NCI-H187 treated with DMSO at 0.1 percent for 48 hours (cell line): ENCODE measurements at regions not wholly inside any gene's neighbourhood (a gene's known extent, or its start where the extent isn't known, plus 50 kb on each side); places are given as distances from the start of the nearest gene placed in this dataset.
"Not testable (repeated sequence)": the region's sequence is repeated elsewhere in the genome, so short reads cannot be mapped to it uniquely, and the experiment has no call there.

ENCODE experiments used
- DNase-seq: peaks from one replicate; lab custom pipeline; 2025; lab: John Stamatoyannopoulos, UW

DNA sequence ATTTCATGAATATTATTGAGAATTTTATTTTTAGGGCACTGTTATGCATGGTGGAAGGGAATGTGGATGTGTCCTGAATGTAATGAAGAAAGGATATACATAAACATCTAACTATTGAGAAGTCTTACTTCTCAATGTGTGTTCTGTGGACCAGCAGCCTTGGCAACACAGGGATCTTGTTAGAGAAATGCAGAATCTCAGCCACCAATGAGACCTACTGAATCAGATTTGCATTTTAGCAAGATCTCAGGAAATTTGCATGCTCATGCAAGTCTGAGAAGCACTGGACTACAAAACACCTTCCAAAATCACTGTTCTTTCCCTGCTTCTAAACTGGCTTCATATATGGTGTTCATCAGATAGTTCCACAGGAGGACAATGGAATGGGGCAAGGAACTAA is 139.7 kb upstream of the WDFY3 start:
- no peak for DNase-seq

DNA sequence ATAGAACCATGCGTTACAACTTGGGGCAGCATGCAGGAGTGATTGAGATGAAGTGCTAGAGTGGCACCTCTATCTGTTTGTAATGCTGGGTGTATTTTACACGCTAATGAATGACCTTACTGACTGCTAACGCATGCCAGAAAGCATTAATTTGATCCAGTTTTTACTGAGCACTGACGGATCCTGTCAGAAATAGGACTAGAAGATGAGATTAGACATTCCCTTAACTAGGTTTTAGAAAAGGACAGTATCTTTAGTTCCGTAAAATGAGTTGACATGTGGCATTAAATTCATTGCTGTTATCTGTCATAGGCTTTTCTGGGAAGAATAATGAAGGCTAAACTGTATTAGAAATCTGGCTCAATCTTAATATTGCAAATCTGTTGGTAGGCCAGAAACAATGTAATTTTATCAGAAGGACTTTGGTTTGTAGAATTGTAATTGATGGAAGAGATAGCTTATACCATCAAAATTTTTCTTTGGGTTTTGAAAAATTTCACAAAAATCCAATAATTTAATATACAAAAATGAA is 140.4 kb upstream of the WDFY3 start:
- no peak for DNase-seq

DNA sequence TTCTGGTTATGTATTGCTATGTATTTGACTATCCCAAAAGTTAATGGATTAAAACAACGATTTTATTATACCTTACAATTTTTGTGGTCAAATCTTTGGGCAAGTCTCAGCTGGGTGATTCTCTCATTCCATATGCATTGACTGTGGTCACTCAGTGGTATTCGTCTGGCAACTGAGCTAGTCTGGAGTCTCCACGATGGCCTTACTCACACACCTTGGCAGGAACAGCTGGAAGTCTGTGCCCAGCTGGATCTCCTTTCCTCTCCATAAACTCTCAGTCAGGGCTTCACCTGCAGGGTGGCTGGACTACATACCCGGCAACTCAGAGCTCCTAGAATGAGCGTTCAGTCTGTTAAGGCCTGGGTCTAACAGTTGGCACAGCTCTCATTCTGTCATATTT is 141.1 kb upstream of the WDFY3 start:
- DNase-seq, result no peak

DNA sequence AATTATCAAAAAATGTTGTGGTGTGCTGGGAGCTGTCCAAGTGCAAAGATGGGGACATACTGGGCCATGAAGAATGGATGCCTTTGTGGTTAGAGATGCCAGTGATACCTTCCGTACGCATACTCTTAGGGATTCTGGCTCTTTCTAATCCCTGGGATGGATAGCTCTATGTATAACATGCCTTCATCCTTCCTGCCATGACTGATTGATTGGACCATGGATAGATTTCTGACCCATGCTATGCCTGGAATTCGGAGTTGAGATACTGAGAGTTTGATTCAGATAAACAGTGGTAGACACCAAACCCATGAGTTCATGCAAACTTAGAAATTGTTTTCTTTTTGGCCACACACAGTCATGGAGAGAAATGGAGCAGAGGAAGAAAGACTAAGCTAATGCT is 147.2 kb upstream of the WDFY3 start:
- DNase-seq, result no peak

DNA sequence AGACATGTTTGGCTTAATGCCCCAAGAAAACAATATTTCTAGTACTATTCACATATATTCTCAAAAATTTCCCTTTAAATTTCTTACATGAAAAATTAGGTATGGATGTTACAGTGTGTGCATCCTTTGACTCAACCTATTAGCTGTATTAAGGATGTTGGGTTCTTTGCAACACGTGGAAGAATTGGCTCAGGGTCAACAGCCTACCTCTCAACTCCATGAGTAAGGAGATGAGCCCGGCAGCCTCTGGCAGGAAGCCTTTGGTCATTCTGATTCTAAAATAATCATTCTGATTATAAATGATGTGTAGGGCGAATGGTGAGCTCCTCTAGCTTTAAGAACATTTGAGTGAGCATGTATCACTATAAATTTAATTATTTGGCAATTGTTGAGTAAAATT is 148.0 kb upstream of the WDFY3 start:
- no peak for DNase-seq

DNA sequence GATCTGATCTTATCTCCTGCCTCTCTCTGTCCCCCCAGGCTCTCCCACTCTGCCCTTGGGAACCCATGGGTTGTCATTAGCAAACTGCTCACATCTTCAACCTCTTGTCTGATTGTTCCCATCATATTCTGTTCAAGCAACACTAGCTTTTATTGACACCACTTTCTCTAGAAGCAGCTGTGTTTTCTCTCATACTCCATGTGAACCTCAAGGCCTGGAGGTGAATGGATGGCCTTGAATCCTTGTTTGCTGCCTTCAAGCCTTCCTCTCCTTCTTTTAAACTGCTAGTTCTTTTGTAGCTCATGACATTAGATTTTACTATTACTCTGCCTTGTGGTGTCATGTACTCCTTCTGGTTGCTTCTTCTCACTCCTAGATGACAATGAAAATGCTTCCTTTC is 149.5 kb upstream of the WDFY3 start:
- no peak for DNase-seq

DNA sequence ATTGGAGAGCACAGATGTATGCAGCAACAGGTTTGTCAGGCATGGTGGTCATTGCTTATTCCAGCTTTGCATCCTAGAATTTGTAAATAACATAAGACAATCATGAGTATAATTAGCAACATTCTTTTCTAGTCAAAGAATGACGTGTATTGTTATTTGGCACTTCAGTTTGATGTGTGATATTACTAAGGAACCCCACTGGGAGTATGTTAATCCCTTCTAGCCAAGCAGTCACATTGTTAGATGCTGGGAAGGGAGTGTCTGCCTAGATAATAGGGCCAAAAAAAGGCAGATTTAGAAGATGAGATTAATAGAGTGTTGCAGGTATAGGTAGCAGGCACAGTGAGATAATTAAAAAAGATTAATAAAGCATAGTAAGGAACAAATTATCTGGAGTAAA is 159.2 kb upstream of the WDFY3 start:
- no peak for DNase-seq

DNA sequence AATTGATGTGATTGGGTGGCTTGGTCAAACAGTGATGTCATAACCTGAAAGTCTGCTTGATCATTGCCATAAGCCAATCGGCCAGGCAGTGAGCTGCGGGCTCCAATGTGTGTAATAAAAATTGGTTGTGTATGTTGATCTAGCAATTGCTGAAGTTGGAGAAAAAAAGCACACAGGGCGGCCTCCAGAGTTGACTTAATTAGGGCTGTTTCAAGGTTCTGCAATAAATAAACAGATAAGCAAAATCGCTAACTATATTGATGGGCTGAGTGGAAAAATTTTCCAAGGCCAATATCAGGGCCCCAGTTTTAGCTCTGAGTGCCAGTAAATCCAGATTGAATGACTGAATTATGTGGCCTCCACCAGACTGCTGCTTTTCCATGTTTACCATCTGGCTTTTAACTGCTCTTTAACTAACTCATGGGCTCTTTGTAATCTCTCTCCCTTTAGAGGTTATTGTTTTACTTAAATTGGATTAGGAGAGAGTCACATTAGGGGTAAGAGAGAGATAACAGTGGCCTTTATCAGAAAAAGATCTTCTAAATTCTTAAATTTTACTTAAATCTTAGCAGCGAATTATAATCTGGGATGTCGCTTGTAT is 160.6 kb upstream of the WDFY3 start:
- DNase-seq, result no peak

DNA sequence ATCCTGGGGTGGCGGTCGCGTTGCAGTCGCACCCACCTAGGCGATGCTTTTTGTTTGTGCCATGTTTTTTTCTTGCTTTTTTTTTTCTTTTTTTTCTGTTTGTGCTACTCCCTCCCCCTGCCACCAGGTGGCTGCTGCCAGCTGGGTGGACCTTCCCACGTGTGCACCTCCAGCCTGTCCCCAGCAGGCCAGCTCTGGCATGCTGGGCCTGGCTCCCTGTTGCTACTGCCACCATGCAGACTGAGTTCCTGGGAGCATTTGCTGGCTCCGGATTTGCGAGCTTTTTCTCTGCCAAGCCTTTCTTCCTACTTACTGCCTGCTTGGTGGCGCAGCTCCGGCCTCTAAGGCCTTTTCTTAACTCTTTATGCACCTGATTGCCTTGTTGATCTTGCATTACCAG is 161.2 kb upstream of the WDFY3 start:
- no peak for DNase-seq

DNA sequence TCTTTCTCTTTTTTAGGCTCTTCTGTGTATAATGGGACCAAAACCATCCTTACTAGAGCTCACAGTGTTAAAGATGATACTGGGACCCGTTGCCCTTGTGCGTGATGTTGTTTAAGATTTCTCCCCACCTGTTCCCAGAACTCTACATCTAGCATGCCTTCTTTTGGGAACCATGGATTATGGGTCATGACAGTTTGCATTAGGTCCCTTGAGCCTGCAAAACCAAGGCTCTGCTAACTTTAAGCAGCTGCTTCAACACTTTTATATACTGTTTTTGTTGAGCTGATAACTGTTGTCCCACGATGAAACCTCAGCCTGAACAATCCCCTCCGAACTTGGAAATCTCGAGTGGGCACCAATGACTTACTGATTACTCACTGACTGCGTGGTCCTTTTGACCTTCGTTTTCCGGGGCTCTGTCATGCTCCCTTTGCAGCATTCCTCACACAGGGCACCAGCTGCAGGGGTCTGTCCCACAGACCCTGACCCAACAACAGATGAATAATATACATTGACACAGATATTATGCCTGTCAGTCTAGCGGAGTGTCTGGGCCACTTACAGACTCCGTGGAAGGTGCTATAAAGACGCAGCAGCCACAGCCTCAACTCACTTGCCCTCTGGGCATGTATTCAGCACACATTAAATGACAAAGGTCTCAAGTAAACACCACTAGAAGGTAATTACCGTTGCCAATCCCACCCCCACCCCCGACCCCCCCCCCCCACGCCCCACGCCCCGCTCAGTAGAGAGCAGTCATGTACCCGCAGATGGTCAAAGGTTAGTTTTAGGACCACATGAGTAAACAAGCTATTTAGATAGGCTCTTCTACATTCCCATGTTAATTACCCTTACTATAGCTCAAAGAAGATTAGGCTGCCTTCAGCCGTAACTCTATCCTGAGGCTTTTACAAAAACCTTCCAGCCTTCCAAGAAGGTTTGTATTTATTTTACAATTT is 162.0 kb upstream of the WDFY3 start:
- DNase-seq, result no peak

DNA sequence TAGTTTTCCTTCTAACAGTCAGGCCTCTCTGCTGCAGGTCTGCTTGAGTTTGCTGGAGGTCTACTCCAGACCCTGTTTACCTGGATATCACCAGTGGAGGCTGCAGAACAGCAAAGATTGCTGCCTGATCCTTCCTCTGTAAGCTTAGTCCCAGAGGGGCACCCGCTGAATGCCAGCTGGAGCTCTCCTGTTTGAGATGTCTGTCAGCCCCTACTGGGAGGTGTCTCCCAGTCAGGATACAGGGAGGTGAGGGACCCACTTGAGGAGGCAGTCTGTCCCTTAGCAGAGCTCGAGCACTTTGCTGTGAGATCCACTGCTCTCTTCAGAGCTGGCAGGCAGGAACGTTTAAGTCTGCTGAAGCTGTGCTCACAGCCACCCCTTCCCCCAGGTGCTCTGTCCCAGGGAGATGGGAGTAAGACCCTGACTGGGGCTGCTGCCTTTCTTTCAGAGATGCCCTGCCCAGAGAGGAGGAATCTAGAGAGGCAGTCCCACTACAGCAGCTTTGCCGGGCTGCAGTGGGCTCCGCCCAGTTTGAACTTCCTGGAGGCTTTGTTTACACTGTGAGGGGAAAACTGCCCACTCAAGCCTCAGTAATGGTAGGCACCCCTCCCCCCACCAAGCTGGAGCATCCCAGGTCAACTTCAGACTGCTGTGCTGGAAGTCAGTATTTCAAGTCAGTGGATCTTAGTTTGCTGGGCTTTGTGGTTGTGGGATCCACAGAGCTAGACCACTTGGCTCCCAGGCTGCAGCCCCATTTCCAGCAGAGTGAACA is 163.1 kb upstream of the WDFY3 start:
- DNase-seq, result not testable (repeated sequence)

DNA sequence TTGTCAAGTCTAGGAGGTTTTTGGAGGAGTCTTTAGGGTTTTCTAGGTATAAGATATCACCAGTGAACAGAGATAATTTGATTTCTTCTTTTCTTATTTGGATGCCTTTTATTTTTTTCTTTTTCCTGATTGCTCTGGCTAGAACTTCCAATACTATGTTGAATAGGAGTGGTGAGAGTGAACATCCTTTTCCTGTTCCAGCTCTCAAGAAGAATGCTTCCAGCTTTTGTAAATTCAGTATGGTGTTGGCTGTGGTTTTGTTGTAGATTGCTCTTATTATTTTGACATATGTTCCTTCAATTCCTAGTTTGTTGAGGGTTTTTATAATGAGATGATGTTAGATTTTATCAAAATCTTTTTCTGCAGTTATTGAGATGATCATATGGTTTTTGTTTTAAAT is 165.6 kb upstream of the WDFY3 start:
- no peak for DNase-seq

DNA sequence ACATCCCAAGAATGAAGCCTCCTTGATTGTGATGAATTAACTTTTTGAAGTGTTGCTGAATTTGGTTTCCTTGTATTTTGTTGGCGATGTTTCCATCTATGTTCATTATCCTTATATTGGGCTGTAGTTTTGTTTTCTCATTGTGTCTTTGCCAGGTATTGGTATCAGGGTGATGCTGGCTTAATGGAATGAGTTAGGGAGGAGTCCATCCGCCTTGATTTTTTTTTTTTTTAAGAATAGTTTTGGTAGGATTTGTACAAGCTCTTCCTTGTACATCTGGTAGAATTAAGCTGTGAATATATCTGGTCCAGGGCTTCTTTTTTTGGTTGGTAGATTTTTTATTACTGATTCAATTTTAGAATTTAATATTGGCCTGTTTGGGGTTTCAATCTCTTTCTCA is 166.1 kb upstream of the WDFY3 start:
- no peak for DNase-seq

DNA sequence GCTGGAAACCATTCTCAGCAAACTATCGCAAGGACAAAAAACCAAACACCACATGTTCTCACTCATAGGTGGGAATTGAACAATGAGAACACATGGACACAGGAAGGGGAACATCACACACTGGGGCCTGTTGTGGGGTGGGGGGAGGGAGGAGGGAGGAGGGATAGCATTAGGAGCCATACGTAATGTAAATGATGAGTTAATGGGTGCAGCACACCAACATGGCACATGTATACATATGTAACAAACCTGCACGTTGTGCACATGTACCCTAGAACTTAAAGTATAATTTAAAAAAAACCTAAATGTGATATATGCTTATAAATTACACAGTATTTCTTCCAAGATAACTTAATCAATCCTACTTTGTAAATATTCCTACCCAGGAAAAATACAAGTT is 173.3 kb upstream of the WDFY3 start:
- not testable (repeated sequence) for DNase-seq

DNA sequence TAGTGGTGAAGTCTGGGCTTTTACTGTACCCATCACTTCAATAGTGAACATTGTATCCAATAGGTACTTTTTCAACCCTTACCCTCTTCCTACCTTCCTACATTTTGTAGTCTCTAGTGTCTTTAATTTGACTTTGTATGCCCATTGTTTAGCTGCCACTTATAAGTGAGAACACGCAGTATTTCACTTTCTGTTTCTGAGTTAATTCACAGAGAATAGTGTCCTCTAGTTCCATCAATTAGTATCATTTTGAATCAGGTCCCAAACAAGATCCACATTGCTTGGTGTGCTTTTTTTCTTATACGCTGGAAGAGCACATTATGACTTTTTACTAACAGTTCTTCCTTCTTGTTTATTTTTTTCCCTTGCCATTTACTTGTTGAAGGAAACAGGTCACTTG is 176.0 kb upstream of the WDFY3 start:
- DNase-seq, result no peak

DNA sequence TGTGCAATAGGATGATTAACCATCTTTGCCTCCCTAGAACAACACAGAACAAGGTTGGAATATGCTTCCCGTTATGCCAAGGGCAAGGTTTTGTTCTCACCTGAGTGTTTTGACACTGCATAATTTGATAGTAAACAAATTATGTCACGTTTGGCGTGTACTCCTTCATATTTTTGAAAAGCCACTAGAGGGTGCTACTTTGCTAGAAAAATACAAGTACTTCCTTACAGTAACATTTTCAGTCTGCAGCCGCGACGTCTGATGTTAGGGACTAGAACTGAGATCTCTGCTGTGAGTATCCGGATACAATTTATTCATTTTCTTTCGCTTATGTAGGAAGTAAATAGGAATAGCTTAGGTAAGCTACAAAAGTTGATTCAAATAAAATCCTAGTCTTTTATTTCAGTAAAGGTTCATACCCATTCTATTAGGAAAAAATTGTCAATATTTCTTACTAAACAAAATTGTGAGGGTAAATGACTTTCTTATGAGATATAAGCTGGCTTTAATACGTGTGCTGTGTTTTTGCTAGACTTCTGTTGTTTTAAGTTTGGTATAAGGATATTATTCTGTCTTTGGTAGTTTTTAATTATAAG is 181.1 kb upstream of the WDFY3 start:
- peak; percentile 60 for DNase-seq

DNA sequence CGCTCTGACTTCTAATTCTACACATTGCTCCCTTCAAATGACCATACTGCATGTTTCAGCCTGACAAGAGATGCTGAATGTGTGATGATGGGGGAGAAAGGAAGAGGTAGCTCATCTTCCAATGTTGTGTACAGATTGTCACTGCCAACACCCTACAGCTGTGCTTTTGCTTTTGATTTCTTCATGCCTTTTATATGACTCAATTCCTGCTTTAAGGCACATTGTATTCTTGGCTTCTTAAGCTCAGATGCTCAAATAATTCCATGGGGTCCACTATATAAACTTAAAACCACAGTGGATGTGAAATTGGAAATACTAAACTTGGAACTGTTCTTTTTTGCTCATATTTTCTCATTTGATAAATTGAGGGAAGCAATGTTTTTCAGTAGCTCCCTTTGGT is 183.2 kb upstream of the WDFY3 start:
- DNase-seq, result no peak

DNA sequence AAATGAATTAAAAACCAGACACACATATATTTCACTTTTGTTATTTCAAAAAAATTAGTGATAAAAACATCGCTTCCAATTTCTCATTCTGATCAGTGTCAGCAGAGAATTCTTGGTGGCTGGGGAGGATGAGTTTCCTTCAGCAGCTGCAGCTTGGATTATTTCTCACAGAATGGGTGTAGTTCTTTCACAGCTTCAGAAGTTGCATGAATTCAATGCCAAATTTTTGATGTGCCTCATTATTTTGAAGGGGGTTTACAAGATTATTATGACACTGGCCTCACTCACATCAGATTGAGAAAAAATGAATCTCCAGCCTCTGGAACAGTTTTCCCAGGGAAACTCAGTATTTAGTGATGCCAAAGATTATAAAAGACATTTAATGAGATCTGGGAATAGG is 184.9 kb upstream of the WDFY3 start:
- DNase-seq, result no peak

DNA sequence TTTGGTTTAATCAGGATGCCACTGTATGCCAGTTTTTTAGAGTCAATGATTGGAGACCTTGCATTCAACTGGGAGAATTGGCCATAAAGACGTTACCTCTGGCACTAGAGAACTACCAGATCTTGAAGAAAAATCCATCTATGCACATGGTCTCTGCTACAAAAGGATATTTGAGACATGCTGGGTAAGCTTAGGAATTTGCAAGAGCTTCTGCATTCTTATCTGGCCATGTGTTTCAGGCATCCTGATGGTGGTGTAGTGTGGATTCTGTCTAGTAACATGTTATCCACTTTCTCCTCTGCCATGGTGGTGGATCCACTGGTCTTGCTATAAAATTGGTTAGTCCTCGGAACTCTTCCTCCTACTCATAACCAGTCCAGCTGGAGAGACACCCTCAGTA is 185.3 kb upstream of the WDFY3 start:
- no peak for DNase-seq

DNA sequence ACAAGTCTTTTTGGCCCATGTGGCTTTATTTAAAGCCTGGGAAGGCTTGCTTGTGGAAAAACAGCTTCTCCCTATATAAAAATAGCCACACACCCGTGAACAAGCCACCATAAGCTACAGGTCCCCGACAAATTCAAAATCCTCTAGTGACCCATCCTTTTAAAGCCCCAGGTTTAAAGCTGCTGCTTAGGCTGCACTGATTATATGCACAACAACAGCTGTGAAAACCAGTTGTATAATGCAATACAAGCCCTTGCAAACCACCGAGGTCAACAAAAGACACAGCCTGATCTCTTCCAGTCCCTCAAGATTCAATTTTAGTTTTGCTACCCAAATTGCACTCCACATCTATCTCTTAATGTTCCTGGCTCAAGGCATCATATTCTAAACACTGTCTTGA is 186.0 kb upstream of the WDFY3 start:
- DNase-seq, result no peak

DNA sequence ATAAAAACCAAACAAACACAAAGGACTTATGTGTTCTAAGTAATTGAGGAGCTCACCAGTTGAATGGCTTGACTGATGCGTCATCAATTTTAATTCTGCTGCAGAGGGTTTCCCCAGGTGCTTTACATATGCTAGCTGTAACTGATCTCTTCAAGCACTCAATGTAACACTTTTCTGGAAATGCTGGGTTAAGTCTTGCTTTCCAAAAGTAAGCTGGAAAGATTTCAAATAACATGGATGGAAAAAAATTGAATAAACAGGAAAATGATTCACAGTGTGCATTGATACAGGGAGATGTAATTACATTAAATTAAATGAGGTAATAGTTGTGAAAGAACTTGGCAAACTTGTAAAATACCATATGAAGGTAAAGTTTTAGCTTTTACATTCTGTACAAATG is 186.7 kb upstream of the WDFY3 start:
- no peak for DNase-seq

DNA sequence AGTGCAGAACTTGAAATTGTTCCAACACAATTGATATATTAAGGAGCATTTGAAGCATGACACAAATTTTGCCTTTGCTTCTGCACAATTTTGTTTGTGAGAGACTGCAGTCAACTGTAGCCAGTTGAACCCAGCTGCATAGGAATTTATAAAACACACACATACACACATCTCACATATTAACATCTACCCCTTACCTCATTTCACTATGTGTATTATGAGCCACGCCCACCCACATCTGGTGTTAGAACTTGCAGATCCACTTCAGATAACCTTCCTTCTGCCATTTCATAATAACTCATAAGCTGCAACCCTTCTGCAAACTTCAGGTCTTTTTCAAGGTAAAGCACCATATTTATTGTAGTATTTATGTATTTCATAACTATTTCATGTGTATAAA is 188.1 kb upstream of the WDFY3 start:
- no peak for DNase-seq
